HG03196 (cell line): ENCODE measurements at regions not wholly inside any gene's neighbourhood (a gene's known extent, or its start where the extent isn't known, plus 50 kb on each side); places are given as distances from the start of the nearest gene placed in this dataset.
"Not testable (repeated sequence)": the region's sequence is repeated elsewhere in the genome, so short reads cannot be mapped to it uniquely, and the experiment has no call there.

Experiments
- ATAC-seq: cut with Tn5 transposase; IDR thresholded peaks from one replicate; pipeline ENCODE4 v1.9.1; 2021; ENCODE audit not compliant: unreplicated experiment

DNA sequence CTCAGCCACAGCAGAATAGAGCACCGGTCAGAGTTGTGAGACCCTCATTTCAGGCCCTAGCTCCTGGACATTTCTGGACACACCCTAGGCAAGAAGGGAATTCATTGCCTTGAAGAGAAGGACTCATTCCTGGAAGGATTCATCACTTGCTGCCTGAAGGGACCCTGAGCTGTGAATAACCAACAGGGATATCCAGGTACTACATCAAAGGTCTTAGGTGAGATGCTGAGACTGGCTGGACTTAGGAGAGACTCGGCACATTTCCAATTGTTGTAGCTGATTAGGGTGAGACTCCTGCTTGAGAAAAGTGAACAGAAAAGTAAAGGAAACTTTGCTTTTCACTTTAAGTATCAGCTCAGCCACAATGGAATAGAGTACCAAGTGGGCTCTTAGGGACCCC, 208.1 kb upstream of the CDKN2B start:
- ATAC-seq, result no peak

DNA sequence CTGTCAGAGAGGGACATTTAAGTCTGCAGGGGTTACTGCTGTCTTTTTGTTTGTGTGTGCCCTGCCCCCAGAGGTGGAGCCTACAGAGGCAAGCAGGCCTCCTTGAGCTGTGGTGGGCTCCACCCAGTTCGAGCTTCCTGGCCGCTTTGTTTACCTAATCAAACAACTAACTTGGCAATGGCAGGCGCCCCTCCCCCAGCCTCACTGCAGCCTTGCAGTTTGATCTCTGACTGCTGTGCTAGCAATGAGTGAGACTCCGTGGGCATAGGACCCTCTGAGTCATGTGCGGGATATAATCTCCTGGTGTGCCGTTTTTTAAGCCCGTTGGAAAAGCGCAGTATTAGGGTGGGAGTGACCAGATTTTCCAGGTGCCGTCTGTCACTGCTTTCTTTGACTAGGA, 216.8 kb upstream of the CDKN2B start:
- not testable (repeated sequence) for ATAC-seq

DNA sequence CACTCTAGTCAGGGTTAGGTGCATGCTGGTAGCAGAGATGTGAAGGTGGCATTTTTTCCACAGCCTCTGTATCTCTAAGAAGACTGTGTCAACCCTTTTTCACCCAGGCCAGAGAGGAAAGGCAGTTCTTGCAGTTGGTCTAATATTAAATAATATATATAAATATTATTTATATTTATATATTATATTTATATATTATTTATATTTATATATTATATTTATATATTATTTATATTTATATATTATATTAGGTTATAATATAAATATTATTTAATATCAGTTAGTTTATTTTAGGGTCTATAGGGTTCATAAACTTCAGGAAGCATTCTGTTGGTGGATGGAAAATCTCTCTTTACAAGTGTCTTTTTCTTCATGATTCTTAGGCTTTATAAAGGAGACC, 218.6 kb upstream of the DMRTA1 start:
- no peak for ATAC-seq

DNA sequence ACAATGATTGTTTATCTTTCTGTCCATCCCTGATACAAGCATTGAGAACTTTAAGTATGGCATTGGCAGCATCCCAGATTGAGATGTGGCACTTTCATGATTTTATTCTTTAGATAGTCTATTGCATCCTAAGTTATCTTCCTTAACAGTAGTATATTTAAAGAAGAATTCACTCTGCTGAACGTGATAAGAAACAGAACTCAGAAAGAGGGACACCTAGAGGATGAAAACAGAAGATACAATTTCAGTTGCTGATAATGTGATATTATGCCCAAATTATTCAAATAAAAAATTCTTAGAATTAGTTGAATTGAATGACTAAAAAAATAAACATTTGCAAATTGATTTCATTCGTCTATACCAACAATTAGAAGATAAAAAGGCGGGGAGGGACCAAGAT, 218.1 kb upstream of the DMRTA1 start:
- ATAC-seq, result no peak

DNA sequence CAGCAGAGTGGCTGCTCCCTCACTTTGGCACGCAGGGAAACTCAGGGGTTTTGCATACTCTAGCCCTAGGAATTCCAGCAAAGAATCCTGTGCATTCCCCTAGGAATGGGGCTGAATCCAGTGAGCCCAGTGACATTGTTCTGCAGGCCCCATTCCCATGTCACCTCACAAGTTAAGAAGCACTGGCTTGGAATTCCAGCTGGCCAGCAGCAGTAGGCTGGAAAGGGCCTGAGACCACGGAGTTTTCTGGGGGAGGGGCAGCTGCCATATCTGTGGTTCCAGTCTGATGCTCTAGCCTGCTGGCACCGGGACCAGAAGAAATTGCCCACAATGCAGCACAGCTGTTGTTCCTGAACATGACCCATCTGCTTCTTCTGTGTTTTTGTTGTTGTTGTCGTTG, 217.6 kb upstream of the DMRTA1 start:
- ATAC-seq, result no peak

DNA sequence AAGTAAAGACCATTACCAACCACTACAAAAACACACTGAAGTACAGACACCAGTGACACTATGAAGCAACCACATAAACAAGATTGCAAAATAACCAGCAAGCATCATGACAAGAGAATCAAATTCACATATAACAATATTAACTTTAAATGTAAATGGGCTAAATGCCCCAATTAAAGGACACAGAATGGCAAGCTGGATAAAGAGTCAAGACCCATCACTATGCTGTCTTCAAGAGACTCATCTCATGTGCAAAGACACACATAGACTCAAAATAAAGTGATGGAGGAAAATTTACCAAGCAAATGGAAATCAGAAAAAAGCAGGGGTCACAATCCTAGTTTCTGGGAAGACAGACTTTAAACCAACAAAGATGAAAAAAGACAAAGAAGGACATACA, 215.3 kb upstream of the DMRTA1 start:
- ATAC-seq, result not testable (repeated sequence)

DNA sequence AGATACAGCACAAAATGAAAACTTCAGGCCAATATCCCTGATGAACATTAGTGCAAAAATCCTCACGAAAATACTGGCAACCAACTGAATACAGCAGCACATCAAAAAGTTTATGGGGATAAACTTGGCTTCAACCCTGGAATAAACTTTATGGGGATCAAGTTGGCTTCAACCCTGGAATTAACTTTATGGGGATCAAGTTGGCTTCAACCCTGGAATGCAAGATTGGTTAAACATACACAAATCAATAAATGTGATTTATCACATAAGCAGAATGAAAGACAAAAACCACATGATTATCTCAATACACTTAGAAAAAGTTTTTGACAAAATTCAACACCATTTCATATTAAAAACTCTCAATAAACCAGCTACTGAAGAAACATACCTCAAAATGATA, 213.7 kb upstream of the DMRTA1 start:
- ATAC-seq, result no peak

DNA sequence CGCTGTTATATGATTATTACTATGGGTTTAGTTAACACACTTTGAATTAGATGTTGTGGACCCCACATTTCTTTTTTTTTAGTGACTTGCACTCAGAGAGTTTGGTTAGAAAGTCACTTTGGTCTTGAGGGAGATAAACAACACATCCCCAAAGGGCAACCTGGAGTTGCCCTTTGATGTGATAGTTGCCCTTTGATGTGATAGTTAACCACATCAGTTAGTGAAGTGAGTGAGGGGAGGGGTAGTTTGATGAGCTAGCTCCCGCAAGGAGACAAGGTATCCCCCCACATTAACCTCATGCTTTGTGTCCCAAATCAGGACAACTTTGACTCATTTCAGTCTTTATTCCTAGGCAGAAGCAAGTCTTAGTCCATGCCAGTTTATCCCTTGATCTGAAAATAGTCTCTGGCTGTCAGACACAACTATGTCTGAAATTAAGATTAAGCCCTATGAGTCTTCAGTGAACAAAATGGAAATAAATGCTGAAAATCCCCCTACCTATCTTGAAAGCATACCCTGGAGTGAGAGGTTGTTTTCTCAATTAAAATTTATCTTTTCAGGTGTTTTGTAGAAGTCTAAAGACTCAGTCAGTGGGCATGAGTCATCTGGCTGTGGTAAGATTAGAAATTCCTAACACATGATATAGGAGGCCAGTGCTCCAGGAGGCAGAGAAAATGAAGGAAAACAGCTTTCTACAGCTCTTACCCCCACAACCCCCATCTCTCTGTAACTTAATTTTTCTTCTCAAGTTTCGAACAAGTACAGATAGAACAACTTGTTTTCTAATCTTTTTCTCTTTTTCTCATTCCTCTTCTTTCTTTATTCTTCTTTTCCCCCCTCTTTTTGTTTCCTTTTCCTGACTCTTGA, 208.9 kb upstream of the DMRTA1 start:
- no peak for ATAC-seq

DNA sequence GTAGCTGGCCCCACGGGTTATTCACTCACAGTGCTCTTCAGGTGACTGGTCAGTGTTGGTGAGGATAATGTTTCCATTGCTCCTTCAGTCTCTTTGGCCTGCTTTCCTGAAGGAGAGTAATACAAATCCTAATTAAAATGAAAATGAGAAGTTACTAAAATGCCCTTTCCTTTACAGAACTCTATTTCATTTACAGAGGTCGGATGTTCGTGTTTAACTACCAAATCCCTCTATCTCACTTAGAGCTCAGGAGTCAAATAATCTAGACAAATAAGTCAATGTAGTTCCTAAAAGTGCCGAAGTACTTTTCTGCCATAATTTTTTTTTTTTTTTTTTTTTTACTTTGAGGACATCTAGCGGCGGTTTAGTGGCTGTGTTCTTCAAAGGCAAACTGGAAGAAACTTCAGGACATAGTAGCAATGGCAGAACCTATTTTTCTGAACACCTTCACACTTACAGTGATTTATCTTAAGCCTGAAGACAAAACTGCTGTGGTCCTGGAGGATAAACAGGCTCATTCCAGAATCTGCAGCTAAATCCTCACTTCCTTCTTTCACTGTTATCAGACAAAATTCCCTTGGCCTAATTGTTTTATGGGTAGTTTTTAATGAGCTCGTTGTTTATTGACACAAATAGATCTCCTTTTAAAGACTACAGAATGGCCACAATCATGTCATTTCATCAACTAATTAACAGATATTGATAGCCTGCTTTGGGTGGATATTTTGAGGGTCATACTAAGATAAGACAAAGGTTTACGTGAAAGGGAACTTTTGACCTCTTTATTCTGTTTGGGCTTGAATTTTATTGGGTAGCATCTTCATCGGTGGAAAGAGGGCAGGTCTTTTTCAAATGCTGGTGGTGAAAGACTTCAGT, 207.6 kb upstream of the DMRTA1 start:
- no peak for ATAC-seq

DNA sequence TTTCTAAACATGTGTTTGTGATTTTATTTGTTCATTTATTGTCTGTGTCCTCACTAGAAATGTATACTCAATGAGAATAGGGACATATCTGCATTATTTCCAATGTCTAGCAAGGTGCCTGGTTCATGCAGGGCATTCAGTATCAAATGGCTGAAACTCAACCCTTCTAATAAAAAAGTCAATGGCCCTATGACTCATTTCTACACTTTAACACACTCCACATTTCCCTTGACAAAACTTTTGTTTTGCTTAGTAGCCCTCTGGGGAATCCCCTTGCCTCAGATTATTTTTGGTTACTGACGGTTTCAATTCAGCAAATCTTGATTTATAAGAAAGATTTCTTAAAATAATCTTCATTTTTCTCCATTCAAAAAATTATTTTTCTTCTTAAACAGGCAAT, 206.0 kb upstream of the DMRTA1 start:
- peak; percentile 72 for ATAC-seq

DNA sequence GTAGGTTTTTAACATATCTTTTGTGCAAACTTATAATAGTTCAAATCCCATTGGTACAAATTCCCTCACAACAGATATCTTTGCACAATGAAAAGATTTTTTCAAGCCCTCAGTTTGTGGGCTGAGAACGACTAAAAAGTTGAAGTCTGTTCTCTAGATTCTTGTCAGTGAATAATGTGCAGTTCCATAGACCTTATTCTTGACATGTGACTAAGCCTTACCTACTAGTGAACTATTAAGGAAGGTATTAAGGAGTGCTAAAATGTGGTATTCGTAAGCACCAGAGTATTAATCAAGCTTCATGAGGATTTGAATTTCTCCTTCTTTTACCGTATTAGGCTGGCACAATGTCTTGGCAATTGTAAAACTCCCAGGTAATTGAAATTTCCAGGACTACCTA, 205.6 kb upstream of the DMRTA1 start:
- ATAC-seq, result no peak

DNA sequence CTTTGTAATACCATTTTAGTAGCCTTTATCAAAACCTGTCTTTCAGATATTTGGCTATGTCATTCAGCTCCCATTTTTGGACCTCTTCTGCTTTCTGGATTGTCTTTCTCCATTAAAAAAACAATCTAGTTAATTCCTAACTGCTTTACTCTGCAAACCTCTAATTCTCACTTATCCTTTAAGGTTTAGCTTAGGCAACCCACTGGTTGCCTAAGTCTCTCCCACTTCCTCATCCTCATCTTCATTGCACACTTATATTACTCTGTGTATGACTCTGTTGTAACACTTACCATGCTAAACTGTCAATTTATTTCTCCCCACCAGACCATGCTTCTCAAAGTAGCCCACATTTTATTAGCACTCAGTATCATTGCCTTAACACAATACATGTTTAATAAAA, 205.0 kb upstream of the DMRTA1 start:
- no peak for ATAC-seq

DNA sequence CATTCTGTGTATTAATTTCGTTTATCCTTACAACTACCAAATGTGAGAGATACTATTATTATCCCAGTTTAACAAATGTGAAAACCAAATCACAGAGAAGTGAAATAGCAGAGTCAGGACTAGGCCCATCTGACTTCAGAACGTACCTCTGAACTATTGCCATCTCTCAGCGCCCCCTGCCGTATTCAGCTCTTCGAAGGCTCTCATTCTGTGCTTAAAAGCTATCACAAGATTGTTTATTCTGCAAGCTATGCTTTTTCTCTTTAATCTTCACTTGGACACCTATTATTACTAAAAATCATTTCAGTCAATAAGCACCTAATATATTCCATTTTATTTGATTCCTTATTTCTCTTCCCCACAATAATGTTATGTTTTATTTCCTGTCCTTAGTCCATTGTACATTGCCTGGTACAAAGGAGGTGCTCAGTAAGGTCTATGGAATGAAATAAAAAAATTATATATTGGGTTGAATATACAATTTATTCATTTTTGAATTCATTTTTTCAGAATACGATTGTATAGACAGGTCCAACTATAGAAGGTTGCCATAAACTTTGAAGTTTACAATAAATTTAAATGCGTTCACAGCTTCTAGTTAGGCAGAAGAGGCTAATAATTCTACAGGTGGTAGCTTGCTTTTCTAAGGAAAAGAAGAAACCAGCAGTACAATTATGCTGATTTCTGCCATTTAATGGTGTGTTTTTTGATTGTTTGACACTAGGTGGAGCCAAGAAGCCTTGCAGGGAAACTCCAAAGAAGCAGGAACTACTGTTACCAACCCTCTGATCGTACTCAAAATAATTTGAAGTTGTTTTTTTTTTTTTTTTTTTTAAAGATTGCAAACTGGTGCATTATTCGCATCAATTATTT, 202.2 kb upstream of the DMRTA1 start:
- peak; percentile 39 for ATAC-seq

DNA sequence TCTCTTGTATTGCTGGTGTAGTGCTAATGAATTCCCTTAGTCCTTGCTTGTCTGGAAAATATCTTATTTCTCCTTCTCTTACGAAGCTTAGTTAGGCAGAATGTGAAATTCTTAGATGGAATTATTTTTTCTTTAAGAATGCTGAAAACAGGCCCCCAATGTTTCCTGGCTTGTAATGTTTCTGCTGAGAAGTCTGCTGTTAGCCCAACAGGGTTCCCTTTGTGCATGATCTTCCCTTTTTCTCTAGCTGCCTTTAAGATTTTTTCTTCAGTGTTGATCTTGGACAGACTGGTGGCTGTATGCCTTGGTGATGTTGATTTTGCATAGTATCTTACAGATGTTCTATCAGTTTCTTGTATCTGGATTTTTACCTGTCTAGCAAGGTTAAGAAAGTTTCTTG, 191.3 kb upstream of the DMRTA1 start:
- ATAC-seq, result no peak

DNA sequence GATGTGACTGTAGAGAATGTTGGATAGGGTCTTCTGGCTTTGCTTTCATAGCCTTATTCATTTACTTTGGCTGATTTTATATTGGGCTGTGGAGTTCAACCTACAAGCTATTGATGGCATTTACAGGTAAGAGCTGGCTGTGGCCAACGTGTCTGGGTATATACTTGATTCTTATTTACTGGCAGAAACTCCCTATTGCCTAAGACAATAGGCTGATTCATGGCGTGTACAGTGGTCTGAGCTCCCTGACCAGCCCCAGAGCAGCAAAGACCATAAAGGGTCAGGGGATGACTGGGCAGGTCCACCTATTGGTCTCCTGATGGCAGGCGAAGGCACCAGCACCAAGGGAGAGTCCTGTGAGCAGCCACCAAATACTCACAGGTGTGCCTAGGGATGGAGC, 190.2 kb upstream of the DMRTA1 start:
- no peak for ATAC-seq

DNA sequence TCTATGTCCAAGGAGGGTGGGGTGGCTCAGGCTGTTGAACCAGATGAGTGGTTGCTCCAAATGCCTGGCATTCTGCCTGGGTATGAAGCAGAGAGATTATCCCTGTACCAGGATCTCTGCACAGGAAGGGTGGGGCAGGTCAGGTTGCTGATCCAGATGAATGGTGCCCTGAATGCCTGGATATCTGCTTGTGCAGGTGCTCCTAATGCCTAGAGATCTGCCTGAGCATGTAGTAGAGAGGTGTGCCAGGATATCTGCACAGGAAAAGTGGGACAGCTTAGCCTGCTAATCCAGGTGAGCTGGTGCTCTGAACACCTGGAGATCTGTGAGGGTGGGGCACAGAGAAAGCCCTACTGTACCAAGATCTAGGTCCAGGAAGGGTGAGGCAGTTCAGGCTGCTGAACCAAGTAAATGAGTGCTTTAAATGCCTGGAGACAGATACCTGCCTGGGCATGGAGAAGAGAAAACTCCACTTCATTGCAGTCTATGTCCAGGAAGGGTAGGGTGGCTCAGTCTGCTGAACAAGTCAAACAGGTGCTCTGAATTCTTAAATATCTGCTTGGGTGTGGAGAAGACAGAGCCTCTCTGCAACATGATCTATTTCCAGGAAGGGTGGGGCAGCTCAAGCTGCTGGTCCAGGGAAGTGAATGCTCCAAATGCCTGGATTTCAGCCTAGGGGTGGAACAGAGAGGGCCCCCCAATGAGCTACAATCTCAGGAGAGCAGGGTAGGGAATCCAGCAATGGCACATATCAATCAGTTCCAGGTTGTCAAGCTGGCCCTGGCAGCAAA, 189.4 kb upstream of the DMRTA1 start:
- no peak for ATAC-seq

DNA sequence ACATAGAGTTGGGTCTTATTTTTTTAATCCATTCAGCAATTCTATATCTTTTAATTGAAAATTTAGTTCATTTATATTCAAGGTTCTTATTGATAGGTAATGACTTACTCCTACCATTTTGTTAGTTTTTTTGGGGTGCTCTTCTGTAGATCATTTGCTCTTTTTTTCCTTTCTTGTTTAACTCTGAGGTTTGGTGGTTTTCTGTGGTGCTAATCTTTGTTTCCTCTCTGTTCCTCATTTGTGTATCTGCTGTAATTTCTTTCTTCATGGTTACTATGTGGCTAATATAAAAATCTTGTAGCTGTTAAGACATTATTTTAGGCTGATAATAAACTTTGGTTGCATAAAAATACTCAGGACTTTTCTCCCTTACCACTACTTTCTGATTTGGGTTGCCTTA, 181.6 kb upstream of the DMRTA1 start:
- ATAC-seq, result no peak

DNA sequence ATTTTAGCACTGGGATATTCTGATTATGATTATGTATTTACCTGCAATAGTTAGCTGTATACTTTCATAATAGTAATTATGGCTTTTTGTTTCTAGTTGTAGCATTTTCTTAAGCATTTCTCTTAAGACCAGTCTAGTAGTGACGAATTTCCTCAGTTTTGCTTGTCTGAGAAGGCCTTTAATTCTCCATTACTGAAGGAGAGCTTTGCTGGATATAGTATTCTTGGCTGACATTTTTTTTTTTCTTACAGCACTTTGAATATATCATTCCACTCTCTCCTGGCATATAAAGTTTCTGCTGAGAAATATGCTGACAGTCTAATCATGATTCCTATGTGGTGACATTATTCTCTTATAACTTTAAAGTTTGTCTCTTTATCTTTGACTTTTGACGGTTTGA, 181.1 kb upstream of the DMRTA1 start:
- ATAC-seq, result no peak

DNA sequence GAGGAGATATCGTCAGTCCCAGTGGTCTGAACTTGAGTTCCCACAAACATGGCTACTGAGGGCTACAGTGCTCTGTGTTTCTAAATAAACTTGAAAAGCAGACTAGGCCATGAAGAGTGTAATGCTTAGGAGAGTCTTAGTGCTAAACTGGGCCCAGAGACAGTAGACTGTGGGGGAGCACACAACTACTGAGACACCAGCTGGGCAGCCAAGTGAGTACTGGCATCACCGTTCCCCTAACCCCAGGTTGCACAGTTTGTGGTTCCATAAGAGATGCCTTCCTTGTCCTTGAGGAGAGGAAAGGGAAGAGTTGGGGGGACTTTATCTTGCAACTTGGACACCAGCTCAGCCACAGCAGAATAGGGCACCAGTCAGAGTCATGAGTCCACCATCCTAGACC, 172.1 kb upstream of the DMRTA1 start:
- ATAC-seq, result no peak

DNA sequence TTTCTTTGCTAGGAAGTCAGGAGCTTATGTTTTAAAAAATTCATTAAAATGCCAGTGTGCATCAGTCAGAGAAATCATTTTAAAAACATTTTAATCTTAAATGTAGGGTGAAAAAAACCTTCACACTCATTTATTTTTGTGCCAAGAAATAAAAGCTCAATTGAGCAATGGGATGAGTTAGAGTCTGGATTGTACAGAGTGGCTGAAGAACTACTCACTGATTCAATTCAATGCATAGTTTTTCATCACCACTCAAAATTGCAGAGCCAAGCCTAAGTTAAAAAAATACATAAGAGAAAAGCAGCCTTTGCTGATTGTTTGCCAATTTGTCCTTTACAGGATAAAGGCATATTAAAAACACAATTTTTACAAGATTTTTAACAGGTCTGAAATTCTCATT, 168.2 kb upstream of the DMRTA1 start:
- no peak for ATAC-seq
